H1 (cell line): ENCODE measurements at regions not wholly inside any gene's neighbourhood (a gene's known extent, or its start where the extent isn't known, plus 50 kb on each side); places are given as distances from the start of the nearest gene placed in this dataset.

Source experiments
- CTCF ChIA-PET: fragments of 300-600 bp; sonication (Branson Sonifier 250); formaldehyde crosslinking; loops from one replicate; lab custom pipeline; 2021; ENCODE audit not compliant: partially characterized antibody; lab: Charles Lee
- POLR2A ChIA-PET: fragments of 300-600 bp; sonication (Branson Sonifier 250); formaldehyde crosslinking; loops from one replicate; lab custom pipeline; 2021; ENCODE audit warnings: inconsistent platforms; ENCODE audit not compliant: partially characterized antibody; lab: Charles Lee
- DNase-seq, 2 experiments: peaks; one replicate each; pipeline versions ENCODE4 v3.0.0 to v3.0.0-alpha.2; 2010 to 2022; ENCODE audit warnings: low spot score in 2 of 2, low read depth in 1 of 2, mixed read lengths in 1 of 2
- FAIRE-seq: peaks from 2 replicates; lab custom pipeline; 2011; peaks lifted over from hg19 to GRCh38; lab: Jason Lieb, UNC
- H2AFZ ChIP-seq: 2 replicates; pipeline ENCODE4 v1.8.1; 2012; ENCODE audit warnings: low read length, inconsistent platforms
- H2AK5ac ChIP-seq: 2 replicates; pipeline ENCODE4 v1.6.1; 2013; ENCODE audit warnings: low read depth, low read length
- H2BK120ac ChIP-seq: replicated peaks from 2 replicates; pipeline ENCODE3; 2013; ENCODE audit warnings: low read depth, low read length, inconsistent platforms
- H2BK12ac ChIP-seq: 2 replicates; pipeline ENCODE4 v1.6.1; 2013; ENCODE audit warnings: low read depth, low read length
- H2BK15ac ChIP-seq: 2 replicates; pipeline ENCODE4 v1.6.1; 2013; ENCODE audit warnings: low read length
- H2BK20ac ChIP-seq: 2 replicates; pipeline ENCODE4 v1.6.1; 2013; ENCODE audit warnings: low read length
- H2BK5ac ChIP-seq: 2 replicates; pipeline ENCODE4 v1.6.1; 2013; ENCODE audit warnings: low read depth, low read length
- H3K14ac ChIP-seq: 2 replicates; pipeline ENCODE4 v1.6.1; 2013; ENCODE audit warnings: inconsistent platforms; ENCODE audit not compliant: insufficient read length
- H3K18ac ChIP-seq: 2 replicates; pipeline ENCODE4 v1.6.1; 2013; ENCODE audit warnings: low read length; ENCODE audit errors: extremely low read depth
- H3K23ac ChIP-seq: 2 replicates; pipeline ENCODE4 v1.6.1; 2013; ENCODE audit warnings: inconsistent platforms; ENCODE audit not compliant: insufficient read length
- H3K23me2 ChIP-seq: 2 replicates; pipeline ENCODE4 v1.6.1; 2013; ENCODE audit warnings: low read depth, low read length
- H3K27ac ChIP-seq: 2 replicates; pipeline ENCODE4 v1.6.1; 2011; ENCODE audit warnings: low read depth, low read length, inconsistent platforms
- H3K27me3 ChIP-seq, 4 experiments: replicated peaks in 1 of 4; 1 replicate in 1 of 4; 2 replicates in 3 of 4; pipeline versions ENCODE4 v1.6.1 to v1.8.1; 2011 to 2013; ENCODE audit warnings: low read length in 3 of 4, mild to moderate bottlenecking in 3 of 4, inconsistent platforms in 2 of 4, mixed read lengths in 2 of 4, moderate library complexity in 1 of 4; ENCODE audit not compliant: control insufficient read depth in 3 of 4, insufficient read depth in 3 of 4; ENCODE audit errors: extremely low read depth in 1 of 4
- H3K36me3 ChIP-seq, 4 experiments: 2 replicates each; pipeline versions ENCODE4 v1.6.1 to v1.8.1; 2011 to 2013; ENCODE audit warnings: mild to moderate bottlenecking in 4 of 4, low read length in 3 of 4, moderate library complexity in 2 of 4, control low read depth in 1 of 4, inconsistent platforms in 1 of 4; ENCODE audit not compliant: insufficient read depth in 4 of 4, control insufficient read depth in 2 of 4
- H3K4ac ChIP-seq: replicated peaks from 2 replicates; pipeline ENCODE3; 2013; ENCODE audit warnings: low read length, low read depth, mixed read lengths, inconsistent platforms; ENCODE audit not compliant: insufficient read length
- H3K4me1 ChIP-seq, 4 experiments: replicated peaks in 1 of 4; 1 replicate in 1 of 4; 2 replicates in 3 of 4; pipeline versions ENCODE4 v1.6.1 to v1.8.1; 2011 to 2013; ENCODE audit warnings: low read length in 3 of 4, inconsistent platforms in 2 of 4, mixed read lengths in 1 of 4; ENCODE audit not compliant: insufficient read depth in 4 of 4, control insufficient read depth in 3 of 4
- H3K4me2 ChIP-seq, 2 experiments: 2 replicates each; pipeline versions ENCODE4 v1.6.1 to v1.8.1; 2011 to 2013; ENCODE audit warnings: low read depth in 2 of 2, low read length in 2 of 2, control low read depth in 1 of 2, inconsistent platforms in 1 of 2, mild to moderate bottlenecking in 1 of 2; ENCODE audit not compliant: insufficient read depth in 1 of 2
- H3K4me3 ChIP-seq, 4 experiments: fragments of 200-600, 300-600 bp in 1 of 4; sonication (generic), shearing (Covaris generic), sonication (Bioruptor Twin) in 1 of 4; 2 replicates each; pipeline versions ENCODE4 v1.5.1 to v1.8.1; 2011 to 2016; ENCODE audit warnings: low read length in 4 of 4, low read depth in 3 of 4, control low read depth in 2 of 4, inconsistent platforms in 2 of 4, mild to moderate bottlenecking in 2 of 4, mixed read lengths in 1 of 4, moderate library complexity in 1 of 4; ENCODE audit not compliant: insufficient read depth in 2 of 4; ENCODE audit errors: extremely low read depth in 1 of 4
- H3K56ac ChIP-seq: replicated peaks from 2 replicates; pipeline ENCODE3; 2013; ENCODE audit warnings: low read depth, mild to moderate bottlenecking, mixed read lengths, low read length, inconsistent platforms; ENCODE audit not compliant: insufficient read length
- H3K79me1 ChIP-seq: 2 replicates; pipeline ENCODE4 v1.6.1; 2013; ENCODE audit warnings: low read depth, low read length, control low read depth
- H3K79me2 ChIP-seq, 2 experiments: 2 replicates each; pipeline versions ENCODE4 v1.6.1 to v1.8.1; 2012 to 2013; ENCODE audit warnings: low read length in 2 of 2, mild to moderate bottlenecking in 2 of 2, inconsistent platforms in 1 of 2; ENCODE audit not compliant: insufficient read depth in 2 of 2, control insufficient read depth in 1 of 2
- H3K9ac ChIP-seq, 4 experiments: replicated peaks in 1 of 4; 1 replicate in 1 of 4; 2 replicates in 3 of 4; pipeline versions ENCODE4 v1.6.1 to v1.8.1; 2011 to 2013; ENCODE audit warnings: low read depth in 3 of 4, low read length in 3 of 4, control low read depth in 2 of 4, mild to moderate bottlenecking in 2 of 4, moderate library complexity in 2 of 4, inconsistent platforms in 1 of 4; ENCODE audit errors: extremely low read depth in 1 of 4
- H3K9me3 ChIP-seq, 2 experiments: 2 replicates each; pipeline versions ENCODE4 v1.6.1 to v1.8.1; 2012 to 2013; ENCODE audit warnings: mild to moderate bottlenecking in 2 of 2, moderate library complexity in 2 of 2, control low read depth in 1 of 2, inconsistent platforms in 1 of 2, low read depth in 1 of 2, low read length in 1 of 2, mixed read lengths in 1 of 2; ENCODE audit not compliant: insufficient read depth in 2 of 2
- H4K20me1 ChIP-seq, 2 experiments: replicated peaks in 1 of 2; 2 replicates each; pipeline versions ENCODE3 to v1.8.1; 2011 to 2013; ENCODE audit warnings: inconsistent platforms in 2 of 2, low read length in 2 of 2, mild to moderate bottlenecking in 1 of 2; ENCODE audit not compliant: insufficient read depth in 2 of 2, control insufficient read depth in 1 of 2
- H4K5ac ChIP-seq: 2 replicates; pipeline ENCODE4 v1.6.1; 2013; ENCODE audit warnings: low read length, low read depth, mixed read lengths, inconsistent platforms; ENCODE audit not compliant: insufficient read length
- H4K8ac ChIP-seq: 2 replicates; pipeline ENCODE4 v1.8.0; 2013; ENCODE audit warnings: mild to moderate bottlenecking, moderate library complexity, low read length, inconsistent platforms; ENCODE audit not compliant: insufficient read depth; ENCODE audit errors: extremely low read depth
- H4K91ac ChIP-seq: replicated peaks from 2 replicates; pipeline ENCODE3; 2013; ENCODE audit warnings: low read length, mixed read lengths, inconsistent platforms; ENCODE audit not compliant: insufficient read length
- MAFK ChIP-seq: IDR thresholded peaks from 2 replicates; pipeline ENCODE4 v1.6.1; 2012; ENCODE audit warnings: low read depth, mild to moderate bottlenecking, improper control_type of control experiment, low read length
- SIRT6 ChIP-seq: IDR thresholded peaks from one replicate; pipeline ENCODE4 v1.7.1; 2012; ENCODE audit warnings: low read length, inconsistent platforms
- WGBS, 2 experiments: shearing (Covaris generic) in 1 of 2; methylation state at CpG; one replicate each; pipeline versions ENCODE4 v1.1.6 to v1.1.7; 2013 to 2015; ENCODE audit warnings: low lambda C conversion rate in 2 of 2, mixed read lengths in 2 of 2, inconsistent platforms in 1 of 2, low coverage in 1 of 2, missing lambda C conversion rate in 1 of 2; ENCODE audit not compliant: insufficient replicate concordance in 2 of 2, insufficient coverage in 1 of 2, insufficient read length in 1 of 2; ENCODE audit errors: extremely low coverage in 1 of 2, missing lambda C conversion rate in 1 of 2; 5-methylcytosine and 5-hydroxymethylcytosine counted together

DNA sequence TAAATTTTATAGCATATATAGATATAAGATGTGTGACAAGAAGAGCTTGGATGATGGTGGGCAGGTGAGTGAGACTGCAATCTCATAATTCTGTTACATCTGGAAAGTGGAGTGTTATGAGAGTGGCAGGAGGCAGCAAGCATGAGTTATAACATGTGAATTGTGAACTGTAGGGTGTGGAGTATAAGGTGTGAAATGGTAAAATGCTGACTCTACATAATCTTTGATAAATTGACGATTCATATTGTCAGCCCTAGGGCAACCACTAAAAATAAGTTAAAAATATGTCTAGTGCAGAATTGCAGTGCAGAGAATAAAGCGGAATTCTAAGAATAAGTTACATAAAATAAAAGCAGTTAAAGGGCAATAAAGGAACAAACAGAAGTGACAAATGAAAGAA lies 74.8 kb upstream of the AKR1E2 start:
- Histone ChIP-seq H3K36me3 (no peaks in the 10 kb centered on the region), H2BK120ac (no peak overlapping the region), H4K91ac (no peak overlapping the region), H3K4ac (no peak overlapping the region), H3K4me2 (no peak overlapping the region), H3K4me3 (no peak overlapping the region), H3K56ac (no peak overlapping the region), H3K79me1 (no peaks in the 10 kb centered on the region), H2BK5ac (no peak overlapping the region), H3K79me2 (no peaks in the 10 kb centered on the region), H4K8ac (no peak overlapping the region), H4K5ac (no peak overlapping the region), H3K27me3 (no peaks in the 10 kb centered on the region), H3K9ac (no peak overlapping the region), H4K20me1 (no peaks in the 10 kb centered on the region), H2AFZ (no peak overlapping the region), H3K23ac (no peak overlapping the region), H3K4me1 (peaks cover 0 to 3% (median 0%) of the 10 kb centered on the region in 4 experiments; a peak in 1 of 7 replicates), H2BK20ac (no peak overlapping the region), H2BK15ac (no peak overlapping the region), H3K18ac (no peak overlapping the region), H3K14ac (no peak overlapping the region), H3K9me3 (no peaks in the 10 kb centered on the region), H3K23me2 (no peaks in the 10 kb centered on the region), H2BK12ac (no peak overlapping the region), H3K27ac (no peak overlapping the region), H2AK5ac (no peak overlapping the region)
- WGBS, 2 experiments: 93% methylated on average over 2 of the region's 2 CpGs; no CpG with 5 or more reads in 1 of the 2 experiments
- ChIA-PET POLR2A (no interaction called here), CTCF (interaction anchor here (0.7 kb wide), 1 partner anchor 78 kb away, joined by 3 read pairs; no protein-coding TSS in a partner anchor)
- DNase-seq (no peak), FAIRE-seq (no peak)
- TF ChIP-seq SIRT6 (no peak), MAFK (peak; percentile 66)
